GM23338 (cell line): ENCODE measurements at regions not wholly inside any gene's neighbourhood (a gene's known extent, or its start where the extent isn't known, plus 50 kb on each side); places are given as distances from the start of the nearest gene placed in this dataset.

Source experiments
- ATAC-seq: fragments of 200-7000 bp; cut with Tn5 transposase; 3 replicates; pipeline ENCODE4 v1.9.1; 2020
- DNase-seq: peaks from one replicate; pipeline ENCODE4 v3.0.0-alpha.2; 2015; ENCODE audit warnings: low spot score
- H2AFZ ChIP-seq: fragments of 200-600 bp; sonication (generic); 2 replicates; pipeline ENCODE4 v1.8.0; 2016; ENCODE audit warnings: antibody characterized with exemption, mild to moderate bottlenecking, moderate library complexity
- H3F3A ChIP-seq: fragments of 200-600 bp; sonication (generic); replicated peaks from 2 replicates; pipeline ENCODE4 v1.8.0; 2017; ENCODE audit warnings: antibody characterized with exemption, mixed run types, low read depth
- H3K27ac ChIP-seq: fragments of 200-600 bp; sonication (generic); 2 replicates; pipeline ENCODE4 v1.6.1; 2016; ENCODE audit warnings: low read depth
- H3K27me3 ChIP-seq: fragments of 200-600 bp; sonication (generic); 2 replicates; pipeline ENCODE4 v1.8.0; 2016; ENCODE audit warnings: mild to moderate bottlenecking, mixed run types, moderate library complexity; ENCODE audit not compliant: insufficient read depth
- H3K36me3 ChIP-seq: fragments of 200-600 bp; sonication (generic); 2 replicates; pipeline ENCODE4 v1.8.0; 2016; ENCODE audit warnings: mild to moderate bottlenecking; ENCODE audit not compliant: insufficient read depth
- H3K4me1 ChIP-seq: fragments of 200-600 bp; sonication (generic); 2 replicates; pipeline ENCODE4 v1.8.0; 2016; ENCODE audit warnings: mild to moderate bottlenecking, moderate library complexity; ENCODE audit not compliant: insufficient read depth
- H3K4me2 ChIP-seq: fragments of 200-600 bp; sonication (generic); 2 replicates; pipeline ENCODE4 v1.7.1; 2017; ENCODE audit warnings: mixed run types
- H3K4me3 ChIP-seq: fragments of 200-600 bp; sonication (generic); 2 replicates; pipeline ENCODE4 v1.6.1; 2016; ENCODE audit warnings: mixed run types
- H3K79me2 ChIP-seq: fragments of 200-600 bp; sonication (generic); replicated peaks from 2 replicates; pipeline ENCODE4 v1.8.0; 2017; ENCODE audit warnings: mild to moderate bottlenecking; ENCODE audit not compliant: insufficient read depth
- H3K9me2 ChIP-seq: fragments of 200-600 bp; sonication (generic); 2 replicates; pipeline ENCODE4 v1.8.0; 2017; ENCODE audit not compliant: insufficient read depth
- H4K20me1 ChIP-seq: fragments of 200-600 bp; sonication (generic); replicated peaks from 2 replicates; pipeline ENCODE4 v1.8.0; 2017; ENCODE audit warnings: mild to moderate bottlenecking; ENCODE audit not compliant: insufficient read depth
- H3K27ac Mint-ChIP-seq: 2 replicates; pipeline ENCODE4 v1.8.0; 2020; ENCODE audit warnings: inconsistent platforms, mild to moderate bottlenecking, moderate library complexity, mixed read lengths
- H3K27me3 Mint-ChIP-seq: 3 replicates; pipeline ENCODE4 v1.8.0; 2022; ENCODE audit warnings: low read depth, mild to moderate bottlenecking, moderate library complexity, mixed read lengths, inconsistent platforms; ENCODE audit not compliant: insufficient read depth, poor library complexity
- H3K36me3 Mint-ChIP-seq: 3 replicates; pipeline ENCODE4 v1.8.0; 2021; ENCODE audit warnings: low read depth, mild to moderate bottlenecking, inconsistent platforms, moderate library complexity, mixed read lengths
- H3K4me1 Mint-ChIP-seq: 3 replicates; pipeline ENCODE4 v1.8.0; 2020; ENCODE audit warnings: mild to moderate bottlenecking, inconsistent platforms, mixed read lengths
- H3K4me3 Mint-ChIP-seq: 3 replicates; pipeline ENCODE4 v1.8.0; 2021; ENCODE audit warnings: moderate library complexity, mild to moderate bottlenecking, inconsistent platforms, mixed read lengths
- H3K9me3 Mint-ChIP-seq: 3 replicates; pipeline ENCODE4 v1.8.0; 2020; ENCODE audit warnings: moderate library complexity, mild to moderate bottlenecking, inconsistent platforms, mixed read lengths
- CREB1 ChIP-seq: fragments of 250-450 bp; sonication (Bioruptor Pico); IDR thresholded peaks from 2 replicates; pipeline ENCODE4 v1.5.0; 2020; ENCODE audit warnings: low read depth, mild to moderate bottlenecking, moderate library complexity
- CTCF ChIP-seq, 2 experiments: fragments of 200-600 bp in 1 of 2; sonication (generic) in 1 of 2; conservative IDR thresholded peaks; 2 replicates each; pipeline versions ENCODE4 v1.5.1 to v1.6.1; 2016 to 2017; ENCODE audit warnings: antibody characterized with exemption in 2 of 2, low read depth in 2 of 2, mild to moderate bottlenecking in 2 of 2, moderate library complexity in 1 of 2
- ETS1 ChIP-seq: IDR thresholded peaks from 2 replicates; pipeline ENCODE4 v1.6.1; 2016; ENCODE audit warnings: antibody characterized with exemption
- EZH2 ChIP-seq: fragments of 200-600 bp; sonication (generic); IDR thresholded peaks from one replicate; pipeline ENCODE4 v1.8.0; 2017; ENCODE audit warnings: antibody characterized with exemption, mild to moderate bottlenecking, low read depth; ENCODE audit not compliant: unreplicated experiment
- EZH2phosphoT487 ChIP-seq: fragments of 200-600 bp; sonication (generic); IDR thresholded peaks from one replicate; pipeline ENCODE4 v1.8.1; 2018; ENCODE audit warnings: antibody characterized with exemption; ENCODE audit not compliant: unreplicated experiment
- JUNB ChIP-seq: IDR thresholded peaks from one replicate; pipeline ENCODE4 v1.6.1; 2016; ENCODE audit warnings: antibody characterized with exemption; ENCODE audit not compliant: unreplicated experiment
- NANOG ChIP-seq: IDR thresholded peaks from 2 replicates; pipeline ENCODE4 v1.6.1; 2016; ENCODE audit warnings: antibody characterized with exemption, borderline replicate concordance
- POLR2AphosphoS5 ChIP-seq: IDR thresholded peaks from 2 replicates; pipeline ENCODE4 v1.6.1; 2016; ENCODE audit warnings: antibody characterized with exemption, low read depth
- REST ChIP-seq: IDR thresholded peaks from one replicate; pipeline ENCODE4 v1.6.1; 2018; ENCODE audit warnings: antibody characterized with exemption; ENCODE audit not compliant: unreplicated experiment
- STAT1 ChIP-seq: IDR thresholded peaks from one replicate; pipeline ENCODE4 v1.6.1; 2016; ENCODE audit warnings: antibody characterized with exemption; ENCODE audit not compliant: unreplicated experiment
- ZNF114 ChIP-seq: fragments of 250-450 bp; sonication (Bioruptor Pico); IDR thresholded peaks from 2 replicates; pipeline ENCODE4 v1.5.0; 2020; ENCODE audit warnings: mild to moderate bottlenecking, moderate library complexity
- ZNF331 ChIP-seq: fragments of 250-450 bp; sonication (Bioruptor Pico); IDR thresholded peaks from 2 replicates; pipeline ENCODE4 v1.5.0; 2020; ENCODE audit warnings: low read depth, mild to moderate bottlenecking, moderate library complexity
- ZNF462 ChIP-seq: fragments of 250-450 bp; sonication (Bioruptor Pico); IDR thresholded peaks from 2 replicates; pipeline ENCODE4 v1.5.0; 2020; ENCODE audit warnings: mild to moderate bottlenecking, moderate library complexity

- Mint-ChIP-seq H3K4me3 (no peak overlapping the region), H3K27me3 (peaks cover 2% of the 10 kb centered on the region)
- peak; percentile 64 for DNase-seq
Measured at GRCh38 chr5:20615888-20616563, 628.0 kb upstream of the CDH18 start.

More at GRCh38 chr5:20615888-20616563, 628.0 kb upstream of the CDH18 start:
- TF ChIP-seq ZNF462 (CRISPR knock-in tag) = no peak
- TF ChIP-seq CTCF (conservative IDR thresholded peaks at IDR 0.05; ENCODE audit: low read depth in 2 of 2) = no peak
- TF ChIP-seq ZNF331 (CRISPR knock-in tag) = no peak
- no peak for TF ChIP-seq CREB1 (CRISPR knock-in tag)
- TF ChIP-seq POLR2AphosphoS5 = no peak
- TF ChIP-seq NANOG = no peak
- TF ChIP-seq EZH2 = no peak
- TF ChIP-seq REST = no peak
- no peak for TF ChIP-seq JUNB
- TF ChIP-seq STAT1 = no peak
- TF ChIP-seq ZNF114 (CRISPR knock-in tag) = no peak
- TF ChIP-seq ETS1 = no peak
- TF ChIP-seq EZH2phosphoT487 = no peak
- Histone ChIP-seq H3K79me2 (no peaks in the 10 kb centered on the region), H3F3A (no peaks in the 10 kb centered on the region), H3K4me2 (no peak overlapping the region; the same call in 1 of the 2 replicates), H3K4me3 (no peak overlapping the region), H3K27ac (peak overlapping the region; percentile 48; the same call in 1 of the 2 replicates), H3K4me1 (no peaks in the 10 kb centered on the region), H2AFZ (no peak overlapping the region), H3K9me2 (no peaks in the 10 kb centered on the region; the same call in 1 of the 2 replicates), H3K27me3 (no peaks in the 10 kb centered on the region), H3K36me3 (no peaks in the 10 kb centered on the region), H4K20me1 (no peaks in the 10 kb centered on the region)
- peaks cover 8% of the 10 kb centered on the region; the same call in 2 of the 3 replicates for H3K36me3 Mint-ChIP-seq
- H3K4me1 Mint-ChIP-seq = peaks cover 6% of the 10 kb centered on the region
- ATAC-seq = peak; percentile 71
- H3K27ac Mint-ChIP-seq = no peak overlapping the region
- H3K9me3 Mint-ChIP-seq = peaks cover 3% of the 10 kb centered on the region; the same call in 1 of the 3 replicates
